Stomach (tissue), 8 donors: ENCODE measurements at regions not wholly inside any gene's neighbourhood (a gene's known extent, or its start where the extent isn't known, plus 50 kb on each side); places are given as distances from the start of the nearest gene placed in this dataset.

Source experiments
- DNase-seq, 2 donors: peaks; one replicate each; pipeline versions ENCODE4 v3.0.0 to v3.0.0-alpha.2; 2013 to 2019
- H3K27ac ChIP-seq, 5 donors: fragments of 200-600 bp in 4 of 5; sonication (generic) in 4 of 5; one replicate each; pipeline ENCODE4 v1.5.1; 2013 to 2019; ENCODE audit warnings: mild to moderate bottlenecking in 1 of 5, moderate library complexity in 1 of 5
- H3K27me3 ChIP-seq, 3 donors: fragments of 200-600 bp; sonication (generic); one replicate each; pipeline ENCODE4 v1.5.1; 2017 to 2019; ENCODE audit warnings: mixed run types in 1 of 3
- H3K36me3 ChIP-seq, 4 donors: fragments of 200-600 bp; sonication (generic); 1 replicate in 3 of 4; 2 replicates in 1 of 4; pipeline ENCODE4 v1.5.1; 2016 to 2019
- H3K4me1 ChIP-seq, 4 donors: fragments of 200-600 bp; sonication (generic); one replicate each; pipeline ENCODE4 v1.5.1; 2016 to 2019
- H3K4me3 ChIP-seq, 4 donors: fragments of 200-600 bp; sonication (generic) in 3 of 4; one replicate each; pipeline ENCODE4 v1.5.1; 2016 to 2019; ENCODE audit warnings: mild to moderate bottlenecking in 1 of 4
- H3K9me3 ChIP-seq, 4 donors: fragments of 200-600 bp; sonication (generic); one replicate each; pipeline ENCODE4 v1.5.1; 2016 to 2019
- EP300 ChIP-seq: sonication (generic); formaldehyde crosslinking; IDR thresholded peaks from one replicate; pipeline ENCODE4 v1.6.1; 2017; ENCODE audit warnings: antibody characterized with exemption
- POLR2A ChIP-seq, 4 donors: fragments of 450-650 bp; IDR thresholded peaks; one replicate each; pipeline ENCODE4 v1.6.1; 2016; ENCODE audit warnings: antibody characterized with exemption in 4 of 4, control low read depth in 2 of 4, mild to moderate bottlenecking in 1 of 4, moderate library complexity in 1 of 4
- POLR2AphosphoS5 ChIP-seq, 3 donors: sonication (generic); formaldehyde crosslinking; IDR thresholded peaks; one replicate each; pipeline ENCODE4 v1.6.1; 2016; ENCODE audit warnings: antibody characterized with exemption in 3 of 3
- WGBS, 5 donors: extraction: QIAGEN DNeasy Blood & Tissue Kit in 3 of 5; methylation state at CpG; one replicate each; pipeline versions ENCODE4 v1.1.5 to v1.1.7; 2013 to 2018; 5-methylcytosine and 5-hydroxymethylcytosine counted together
- intact Hi-C: fragments of 100-400 bp; cut with DNase I; formaldehyde crosslinking; loops from one replicate; pipeline ENCODE4 v1.15.1; 2023; ENCODE audit warnings: low total_unique reads
- TF ChIP-seq, protein P1 (sequence below), 7 experiments: fragments of 450-650 bp in 4 of 7; fragments of 200-600 bp in 3 of 7; sonication (generic) in 3 of 7; IDR thresholded peaks; one replicate each; pipeline ENCODE4 v1.5.1; 2016 to 2019; ENCODE audit warnings: antibody characterized with exemption in 7 of 7, control low read depth in 2 of 7, mild to moderate bottlenecking in 1 of 7
- donor health status: healthy with polysubstance abuse.
- donor health status: Bipolar disorder and iron deficiency.
- donor health status: healthy.

DNA sequence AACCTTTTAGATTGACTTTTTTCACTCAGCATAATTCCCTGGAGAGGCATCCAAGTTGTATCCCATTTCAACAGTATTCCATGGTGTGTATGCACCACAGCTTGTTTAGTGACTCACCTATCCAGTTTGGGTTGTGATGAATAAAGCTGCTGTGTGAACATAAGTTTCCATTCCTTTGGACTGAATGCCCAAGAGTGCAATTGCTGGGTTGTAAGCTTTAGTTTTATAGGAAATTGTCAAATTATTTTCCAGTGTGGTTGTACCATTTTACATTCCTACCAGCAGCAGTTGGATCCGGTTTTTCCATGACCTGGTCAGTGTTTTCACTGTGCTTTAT lies 60.9 kb upstream of the TMED7 start:
- WGBS, 5 donors, result 78 to 94% (median 82%) methylated on average over 1 of the region's 1 CpG
- DNase-seq, result peak in 1 of 2 donors; percentile 9
- Histone ChIP-seq H3K27me3 (no peaks in the 10 kb centered on the region), H3K4me1 (peaks cover 0 to 17% (median 2%) of the 10 kb centered on the region in 4 donors), H3K27ac (no peak overlapping the region), H3K36me3 (no peaks in the 10 kb centered on the region), H3K4me3 (no peak overlapping the region), H3K9me3 (no peaks in the 10 kb centered on the region)
- intact Hi-C loops, result no loop called here
- no peak for TF ChIP-seq POLR2A (IDR thresholded peaks at IDR 0.05)
- TF ChIP-seq, protein P1, sequence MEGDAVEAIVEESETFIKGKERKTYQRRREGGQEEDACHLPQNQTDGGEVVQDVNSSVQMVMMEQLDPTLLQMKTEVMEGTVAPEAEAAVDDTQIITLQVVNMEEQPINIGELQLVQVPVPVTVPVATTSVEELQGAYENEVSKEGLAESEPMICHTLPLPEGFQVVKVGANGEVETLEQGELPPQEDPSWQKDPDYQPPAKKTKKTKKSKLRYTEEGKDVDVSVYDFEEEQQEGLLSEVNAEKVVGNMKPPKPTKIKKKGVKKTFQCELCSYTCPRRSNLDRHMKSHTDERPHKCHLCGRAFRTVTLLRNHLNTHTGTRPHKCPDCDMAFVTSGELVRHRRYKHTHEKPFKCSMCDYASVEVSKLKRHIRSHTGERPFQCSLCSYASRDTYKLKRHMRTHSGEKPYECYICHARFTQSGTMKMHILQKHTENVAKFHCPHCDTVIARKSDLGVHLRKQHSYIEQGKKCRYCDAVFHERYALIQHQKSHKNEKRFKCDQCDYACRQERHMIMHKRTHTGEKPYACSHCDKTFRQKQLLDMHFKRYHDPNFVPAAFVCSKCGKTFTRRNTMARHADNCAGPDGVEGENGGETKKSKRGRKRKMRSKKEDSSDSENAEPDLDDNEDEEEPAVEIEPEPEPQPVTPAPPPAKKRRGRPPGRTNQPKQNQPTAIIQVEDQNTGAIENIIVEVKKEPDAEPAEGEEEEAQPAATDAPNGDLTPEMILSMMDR (IDR thresholded peaks at IDR 0.05), result no peak
- TF ChIP-seq POLR2AphosphoS5 (IDR thresholded peaks at IDR 0.05), result no peak
- TF ChIP-seq EP300, result no peak

DNA sequence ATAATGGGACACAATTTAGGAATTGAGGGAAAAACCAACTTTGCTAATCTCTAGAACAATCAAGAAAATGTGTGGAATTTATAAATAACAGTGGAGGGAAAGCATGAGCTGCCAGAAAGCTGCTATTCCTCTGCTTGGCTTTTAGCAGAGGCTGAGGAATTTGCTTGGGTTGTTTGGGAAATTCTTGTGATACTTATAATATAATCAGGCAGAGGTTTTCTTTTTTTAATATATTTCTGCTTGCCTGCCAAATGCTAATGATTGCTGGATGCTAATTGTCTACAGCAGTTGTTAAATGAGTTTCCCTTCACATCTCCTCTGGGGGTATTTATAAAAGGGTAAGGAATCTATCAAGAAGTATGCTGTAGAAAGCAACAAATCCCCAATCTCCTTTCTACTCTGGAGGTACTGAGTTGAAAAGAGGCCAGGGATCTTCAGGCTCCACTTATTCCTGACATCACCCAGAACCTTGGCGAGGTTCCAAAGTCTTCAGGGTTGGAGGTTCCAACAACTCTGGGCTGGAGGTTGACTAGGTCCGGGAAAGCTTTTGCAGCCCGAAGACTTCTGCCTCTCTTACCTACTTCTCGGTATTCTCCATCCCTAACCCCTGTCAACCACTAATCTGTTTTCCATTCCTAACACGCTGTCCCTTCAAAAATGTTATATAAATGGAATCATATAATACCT lies 60.4 kb upstream of the TMED7 start:
- Histone ChIP-seq H3K4me1 (peaks cover 0 to 17% (median 2%) of the 10 kb centered on the region in 4 donors), H3K27me3 (no peaks in the 10 kb centered on the region), H3K36me3 (no peaks in the 10 kb centered on the region), H3K4me3 (no peak overlapping the region), H3K9me3 (no peaks in the 10 kb centered on the region), H3K27ac (no peak overlapping the region)
- intact Hi-C loops, result no loop called here
- TF ChIP-seq POLR2AphosphoS5 (IDR thresholded peaks at IDR 0.05) (no peak), EP300 (no peak), POLR2A (IDR thresholded peaks at IDR 0.05) (no peak)
- TF ChIP-seq, protein P1 (IDR thresholded peaks at IDR 0.05), result no peak
- peak in 1 of 2 donors; percentile 45 for DNase-seq
- WGBS, 5 donors, result 57 to 84% (median 69%) methylated on average over 5 of the region's 5 CpGs

DNA sequence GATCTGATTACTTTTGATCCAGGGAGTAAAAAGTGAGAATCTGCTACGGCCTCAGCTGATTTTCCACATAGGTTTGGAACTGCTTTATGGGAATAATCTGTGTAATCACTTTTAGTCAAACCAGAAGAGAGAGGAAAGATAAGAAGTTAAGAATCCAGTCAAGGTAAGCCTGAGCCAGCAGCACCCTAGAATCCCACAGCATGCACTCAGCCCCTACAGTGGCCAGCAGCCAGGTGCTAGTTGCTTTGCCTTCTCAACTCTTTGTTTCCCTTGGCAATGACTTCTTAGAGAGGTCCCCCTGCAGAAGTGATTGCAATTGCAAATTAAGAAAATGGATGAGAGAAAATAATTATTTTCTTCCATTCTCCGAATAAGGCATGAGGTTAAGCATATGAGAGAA lies 59.7 kb upstream of the TMED7 start:
- Histone ChIP-seq H3K4me1 (peaks cover 0 to 17% (median 2%) of the 10 kb centered on the region in 4 donors), H3K27me3 (no peaks in the 10 kb centered on the region), H3K4me3 (no peak overlapping the region), H3K36me3 (no peaks in the 10 kb centered on the region), H3K27ac (no peak overlapping the region), H3K9me3 (no peaks in the 10 kb centered on the region)
- WGBS, 5 donors, result 32 to 56% (median 53%) methylated on average over 2 of the region's 2 CpGs
- no peak for TF ChIP-seq POLR2A (IDR thresholded peaks at IDR 0.05)
- TF ChIP-seq, protein P1 (IDR thresholded peaks at IDR 0.05), result no peak
- no peak for TF ChIP-seq EP300
- no peak for TF ChIP-seq POLR2AphosphoS5 (IDR thresholded peaks at IDR 0.05)
- intact Hi-C loops, result no loop called here
- DNase-seq, result peak in 1 of 2 donors; percentile 9

DNA sequence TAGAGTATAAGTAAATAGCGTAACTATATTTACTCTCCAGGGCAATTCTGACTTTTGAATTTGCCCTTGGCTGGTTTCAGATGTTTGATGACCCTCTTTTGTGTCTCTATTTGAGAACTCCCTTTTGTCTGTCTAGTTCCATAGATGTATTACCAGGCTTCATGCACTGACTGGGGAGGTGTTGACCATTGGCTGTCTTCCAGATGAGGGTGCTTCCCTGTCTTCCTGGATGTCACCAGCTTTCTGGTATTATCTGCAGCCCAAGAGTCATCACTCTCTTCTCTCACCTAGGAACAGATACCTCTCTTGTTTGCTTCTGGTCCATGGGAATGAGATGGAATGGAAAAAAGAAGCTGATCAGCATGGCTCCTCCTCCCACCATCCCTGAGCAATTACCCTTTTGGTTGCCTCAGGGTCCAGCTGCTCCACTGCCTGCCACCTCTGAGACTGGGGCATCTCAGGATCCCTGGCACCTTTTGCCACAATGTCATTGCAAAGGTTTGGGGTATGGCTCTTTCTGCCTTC lies 58.7 kb upstream of the TMED7 start:
- no peak overlapping the region for H3K27ac ChIP-seq
- no peaks in the 10 kb centered on the region for H3K36me3 ChIP-seq
- no peak overlapping the region for H3K4me3 ChIP-seq
- TF ChIP-seq EP300 (no peak), POLR2AphosphoS5 (IDR thresholded peaks at IDR 0.05) (no peak), POLR2A (IDR thresholded peaks at IDR 0.05) (no peak)
- TF ChIP-seq, protein P1 (IDR thresholded peaks at IDR 0.05), result no peak
- no peaks in the 10 kb centered on the region for H3K9me3 ChIP-seq
- peaks cover 0 to 17% (median 2%) of the 10 kb centered on the region in 4 donors for H3K4me1 ChIP-seq
- DNase-seq, result no peak
- intact Hi-C loops, result no loop called here
- 84 to 96% (median 94%) methylated on average over 1 of the region's 1 CpG for WGBS, 5 donors
- no peaks in the 10 kb centered on the region for H3K27me3 ChIP-seq
